ENCODE measurements at regions not wholly inside any gene's neighbourhood (a gene's known extent, or its start where the extent isn't known, plus 50 kb on each side); places are given as distances from the start of the nearest gene placed in this dataset.

DNA sequence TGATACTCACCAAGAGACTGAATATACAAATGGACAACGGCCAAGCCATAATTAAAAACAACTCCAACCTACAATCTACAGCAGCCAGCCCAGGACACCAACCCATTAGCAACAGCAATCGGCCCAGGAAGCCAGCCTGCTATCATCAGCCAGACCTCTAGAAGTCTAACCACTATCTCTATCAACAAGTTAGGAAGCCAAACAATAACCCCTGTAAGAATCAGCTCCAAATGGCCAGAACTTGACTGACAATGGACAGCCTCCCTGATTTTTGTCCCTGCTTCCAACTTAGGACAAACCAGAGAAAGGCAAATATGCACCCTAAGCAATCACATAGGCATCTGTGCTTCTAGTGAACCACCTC, 511.8 kb upstream of the JARID2 start:
- no peak for TF ChIP-seq GATA2 (IDR thresholded peaks at IDR 0.05; ENCODE audit: low read depth, low read length)
- no peak for TF ChIP-seq GATA3 (IDR thresholded peaks at IDR 0.05; ENCODE audit: low read depth, low read length)
